PC-3 (cell line): ENCODE measurements at regions not wholly inside any gene's neighbourhood (a gene's known extent, or its start where the extent isn't known, plus 50 kb on each side); places are given as distances from the start of the nearest gene placed in this dataset.

ENCODE experiments used
- CTCF ChIP-seq: fragments of 300-600 bp; sonication (generic); conservative IDR thresholded peaks from 2 replicates; pipeline ENCODE4 v1.5.1; 2017; ENCODE audit warnings: antibody characterized with exemption, low read depth, mild to moderate bottlenecking, low read length
- EZH2 ChIP-seq: fragments of 300-600 bp; sonication (generic); IDR thresholded peaks from one replicate; pipeline ENCODE4 v1.6.1; 2017; ENCODE audit warnings: antibody characterized with exemption, mild to moderate bottlenecking, low read length; ENCODE audit not compliant: unreplicated experiment
- EZH2phosphoT487 ChIP-seq: fragments of 300-600 bp; sonication (generic); IDR thresholded peaks from 2 replicates; pipeline ENCODE4 v1.6.1; 2018; ENCODE audit warnings: mild to moderate bottlenecking, antibody characterized with exemption, low read length, borderline replicate concordance

- TF ChIP-seq CTCF = no peak
- no peak for TF ChIP-seq EZH2phosphoT487
- TF ChIP-seq EZH2 = no peak
Measured at GRCh38 chr1:38507563-38507962, 352.0 kb downstream of the RRAGC start.
